ENCODE measurements at regions not wholly inside any gene's neighbourhood (a gene's known extent, or its start where the extent isn't known, plus 50 kb on each side); places are given as distances from the start of the nearest gene placed in this dataset.

GRCh38 chr4:59127006-59127405 is 2016.8 kb upstream of the IGFBP7 start:
- TF ChIP-seq EZH2 (IDR thresholded peaks at IDR 0.05; ENCODE audit: insufficient read depth, poor library complexity, severe bottlenecking) (no peak), EZH2phosphoT487 (IDR thresholded peaks at IDR 0.05; ENCODE audit: insufficient read depth, low read depth) (no peak)

All from GM23248 (cell line).